ENCODE measurements at regions not wholly inside any gene's neighbourhood (a gene's known extent, or its start where the extent isn't known, plus 50 kb on each side); places are given as distances from the start of the nearest gene placed in this dataset.

GRCh38 chr13:86378628-86379027 lies 579.4 kb upstream of the SLITRK6 start:
- H3K9me3 ChIP-seq = no peaks in the 10 kb centered on the region
- 67 to 80% methylated on average over 2 of the region's 2 CpGs for WGBS, 2 donors
- no peak for ATAC-seq (ENCODE audit: low FRiP score in 2 of 2)

GRCh38 chr13:86383151-86383550 lies 583.9 kb upstream of the SLITRK6 start:
- H3K27me3 ChIP-seq = no peaks in the 10 kb centered on the region
- no peak overlapping the region for H3K27ac ChIP-seq
- no peaks in the 10 kb centered on the region for H3K4me1 ChIP-seq
- no peaks in the 10 kb centered on the region for H3K36me3 ChIP-seq
- DNase-seq = peak in 1 of 2 donors; percentile 29
- TF ChIP-seq POLR2A (IDR thresholded peaks at IDR 0.05) = no peak
- no peak for TF ChIP-seq POLR2AphosphoS5 (IDR thresholded peaks at IDR 0.05)
- TF ChIP-seq, protein P1, sequence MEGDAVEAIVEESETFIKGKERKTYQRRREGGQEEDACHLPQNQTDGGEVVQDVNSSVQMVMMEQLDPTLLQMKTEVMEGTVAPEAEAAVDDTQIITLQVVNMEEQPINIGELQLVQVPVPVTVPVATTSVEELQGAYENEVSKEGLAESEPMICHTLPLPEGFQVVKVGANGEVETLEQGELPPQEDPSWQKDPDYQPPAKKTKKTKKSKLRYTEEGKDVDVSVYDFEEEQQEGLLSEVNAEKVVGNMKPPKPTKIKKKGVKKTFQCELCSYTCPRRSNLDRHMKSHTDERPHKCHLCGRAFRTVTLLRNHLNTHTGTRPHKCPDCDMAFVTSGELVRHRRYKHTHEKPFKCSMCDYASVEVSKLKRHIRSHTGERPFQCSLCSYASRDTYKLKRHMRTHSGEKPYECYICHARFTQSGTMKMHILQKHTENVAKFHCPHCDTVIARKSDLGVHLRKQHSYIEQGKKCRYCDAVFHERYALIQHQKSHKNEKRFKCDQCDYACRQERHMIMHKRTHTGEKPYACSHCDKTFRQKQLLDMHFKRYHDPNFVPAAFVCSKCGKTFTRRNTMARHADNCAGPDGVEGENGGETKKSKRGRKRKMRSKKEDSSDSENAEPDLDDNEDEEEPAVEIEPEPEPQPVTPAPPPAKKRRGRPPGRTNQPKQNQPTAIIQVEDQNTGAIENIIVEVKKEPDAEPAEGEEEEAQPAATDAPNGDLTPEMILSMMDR (IDR thresholded peaks at IDR 0.05) = no peak
- no peaks in the 10 kb centered on the region for H3K9me3 ChIP-seq
- WGBS, 2 donors = 85 to 87% methylated on average over 3 to 4 of the region's 4 CpGs
- no peak overlapping the region for H3K4me3 ChIP-seq
- ATAC-seq (ENCODE audit: low FRiP score in 2 of 2) = no peak

More at GRCh38 chr13:86378628-86379027, 579.4 kb upstream of the SLITRK6 start:
- H3K4me1 ChIP-seq = no peaks in the 10 kb centered on the region
- no peak for DNase-seq
- H3K27me3 ChIP-seq = no peaks in the 10 kb centered on the region
- TF ChIP-seq, protein P1 (IDR thresholded peaks at IDR 0.05) = no peak
- TF ChIP-seq POLR2A (IDR thresholded peaks at IDR 0.05) (no peak), EP300 (IDR thresholded peaks at IDR 0.05) (no peak), POLR2AphosphoS5 (IDR thresholded peaks at IDR 0.05) (no peak)
- H3K36me3 ChIP-seq = no peaks in the 10 kb centered on the region
- no peak overlapping the region for H3K4me3 ChIP-seq
- no peak overlapping the region for H3K27ac ChIP-seq

DNA sequence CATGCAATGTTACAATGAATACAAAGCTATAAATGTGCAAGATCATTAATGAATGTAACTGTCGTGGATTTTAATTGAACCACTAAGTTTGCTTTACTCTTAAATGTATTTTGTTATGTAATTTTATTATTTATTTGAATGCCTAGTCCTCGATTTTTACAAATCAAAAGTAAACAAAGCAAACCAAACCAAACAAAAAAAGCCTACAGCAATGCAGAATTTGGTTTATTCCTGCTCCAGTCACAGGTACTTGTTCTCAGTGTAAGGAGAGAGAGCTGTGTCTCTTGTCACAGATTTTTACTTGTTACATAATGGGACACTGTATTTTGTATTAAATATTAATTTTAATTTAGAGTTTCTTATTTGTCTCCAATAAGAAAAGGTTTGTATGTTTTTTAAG lies 584.3 kb upstream of the SLITRK6 start:
- no peak overlapping the region for H3K27ac ChIP-seq
- no peak for ATAC-seq (ENCODE audit: low FRiP score in 2 of 2)
- no peak for TF ChIP-seq POLR2AphosphoS5 (IDR thresholded peaks at IDR 0.05)
- TF ChIP-seq, protein P1 (IDR thresholded peaks at IDR 0.05) = no peak
- no peak for TF ChIP-seq POLR2A (IDR thresholded peaks at IDR 0.05)
- TF ChIP-seq EP300 (IDR thresholded peaks at IDR 0.05) = no peak
- H3K27me3 ChIP-seq = no peaks in the 10 kb centered on the region
- H3K9me3 ChIP-seq = no peaks in the 10 kb centered on the region
- DNase-seq = no peak
- no peaks in the 10 kb centered on the region for H3K36me3 ChIP-seq
- H3K4me3 ChIP-seq = no peak overlapping the region
- no peaks in the 10 kb centered on the region for H3K4me1 ChIP-seq
- WGBS, 2 donors = 50 to 60% methylated on average over 2 of the region's 2 CpGs

DNA sequence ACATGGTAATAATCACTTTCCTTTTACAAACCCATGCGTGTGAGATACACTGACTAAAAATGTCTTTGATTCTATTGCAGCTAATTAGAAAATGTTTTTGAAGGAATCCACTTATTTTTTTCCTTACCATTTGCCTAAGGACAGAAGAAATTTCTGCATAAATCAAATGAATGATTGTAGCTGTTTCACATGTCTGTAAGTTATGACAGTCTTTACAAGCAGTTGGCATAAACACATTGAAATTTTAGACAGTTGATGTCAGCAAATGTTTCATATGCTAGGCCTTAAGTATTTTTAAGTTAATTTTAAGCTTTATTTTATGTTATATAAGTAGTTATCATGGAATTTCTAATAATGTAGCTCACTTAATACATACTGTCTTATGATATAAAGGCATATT lies 598.4 kb upstream of the SLITRK6 start:
- Histone ChIP-seq H3K9me3 (no peaks in the 10 kb centered on the region), H3K27me3 (no peaks in the 10 kb centered on the region), H3K27ac (no peak overlapping the region), H3K4me3 (no peak overlapping the region), H3K4me1 (no peaks in the 10 kb centered on the region), H3K36me3 (no peaks in the 10 kb centered on the region)
- ATAC-seq (ENCODE audit: low FRiP score in 2 of 2) (no peak), DNase-seq (no peak)
- WGBS, 2 donors = 83 to 95% methylated on average over 1 of the region's 1 CpG
- TF ChIP-seq, protein P1 (IDR thresholded peaks at IDR 0.05) = no peak
- no peak for TF ChIP-seq POLR2A (IDR thresholded peaks at IDR 0.05)
- TF ChIP-seq POLR2AphosphoS5 (IDR thresholded peaks at IDR 0.05) = no peak
- TF ChIP-seq EP300 (IDR thresholded peaks at IDR 0.05) = no peak

- ATAC-seq (ENCODE audit: low FRiP score in 2 of 2) = no peak
Measured at GRCh38 chr13:86399572-86399971, 600.4 kb upstream of the SLITRK6 start.

More at GRCh38 chr13:86399572-86399971, 600.4 kb upstream of the SLITRK6 start:
- TF ChIP-seq EP300 (IDR thresholded peaks at IDR 0.05) = no peak
- TF ChIP-seq POLR2AphosphoS5 (IDR thresholded peaks at IDR 0.05) = no peak
- TF ChIP-seq POLR2A (IDR thresholded peaks at IDR 0.05) = no peak
- TF ChIP-seq, protein P1 (IDR thresholded peaks at IDR 0.05) = no peak
- Histone ChIP-seq H3K4me1 (no peaks in the 10 kb centered on the region), H3K27me3 (no peaks in the 10 kb centered on the region), H3K4me3 (no peak overlapping the region), H3K36me3 (no peaks in the 10 kb centered on the region), H3K9me3 (no peaks in the 10 kb centered on the region), H3K27ac (no peak overlapping the region)
- DNase-seq = no peak
